ENCODE measurements at regions not wholly inside any gene's neighbourhood (a gene's known extent, or its start where the extent isn't known, plus 50 kb on each side); places are given as distances from the start of the nearest gene placed in this dataset.
A peak's percentile ranks its signal among the peaks of the same experiment; 100 is the strongest.
"Not testable (repeated sequence)": the region's sequence is repeated elsewhere in the genome, so short reads cannot be mapped to it uniquely, and the experiment has no call there.

DNA sequence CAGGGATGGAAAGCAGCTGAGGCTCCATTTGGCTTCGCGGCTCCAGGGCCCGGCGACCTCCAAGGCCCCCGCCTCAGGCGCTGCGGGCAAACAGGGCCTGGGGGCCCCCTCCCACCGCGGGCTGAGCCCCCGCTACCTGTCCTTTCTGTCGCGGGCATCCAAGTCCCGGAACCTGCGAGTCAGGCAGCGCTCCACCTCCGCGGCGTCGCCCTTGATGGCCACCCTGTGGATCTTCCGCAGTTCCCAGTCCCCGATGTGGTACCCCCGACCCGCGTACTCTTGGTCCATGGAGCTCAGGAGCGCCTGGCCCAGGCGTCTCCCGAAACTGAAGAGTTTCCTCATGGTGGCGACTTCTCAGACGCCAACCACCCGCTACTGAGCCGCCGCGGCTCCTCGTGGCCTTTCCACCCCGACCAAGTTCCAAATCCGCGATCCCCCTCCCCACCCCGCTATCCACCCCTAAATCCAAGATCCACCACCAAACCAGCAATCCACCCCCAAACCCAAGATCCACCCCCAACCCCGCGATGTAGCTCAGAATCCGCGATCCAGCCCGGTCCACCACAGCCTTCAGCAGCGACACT is 86.5 kb upstream of the CCDC180 start:
- TF ChIP-seq, protein P1, sequence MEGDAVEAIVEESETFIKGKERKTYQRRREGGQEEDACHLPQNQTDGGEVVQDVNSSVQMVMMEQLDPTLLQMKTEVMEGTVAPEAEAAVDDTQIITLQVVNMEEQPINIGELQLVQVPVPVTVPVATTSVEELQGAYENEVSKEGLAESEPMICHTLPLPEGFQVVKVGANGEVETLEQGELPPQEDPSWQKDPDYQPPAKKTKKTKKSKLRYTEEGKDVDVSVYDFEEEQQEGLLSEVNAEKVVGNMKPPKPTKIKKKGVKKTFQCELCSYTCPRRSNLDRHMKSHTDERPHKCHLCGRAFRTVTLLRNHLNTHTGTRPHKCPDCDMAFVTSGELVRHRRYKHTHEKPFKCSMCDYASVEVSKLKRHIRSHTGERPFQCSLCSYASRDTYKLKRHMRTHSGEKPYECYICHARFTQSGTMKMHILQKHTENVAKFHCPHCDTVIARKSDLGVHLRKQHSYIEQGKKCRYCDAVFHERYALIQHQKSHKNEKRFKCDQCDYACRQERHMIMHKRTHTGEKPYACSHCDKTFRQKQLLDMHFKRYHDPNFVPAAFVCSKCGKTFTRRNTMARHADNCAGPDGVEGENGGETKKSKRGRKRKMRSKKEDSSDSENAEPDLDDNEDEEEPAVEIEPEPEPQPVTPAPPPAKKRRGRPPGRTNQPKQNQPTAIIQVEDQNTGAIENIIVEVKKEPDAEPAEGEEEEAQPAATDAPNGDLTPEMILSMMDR (IDR thresholded peaks at IDR 0.05; ENCODE audit: control insufficient read depth, insufficient read depth, low read depth, low read length, missing control alignments): no peak
- no peak for DNase-seq (ENCODE audit: low read depth)
- H3K4me3 ChIP-seq (ENCODE audit: control insufficient read depth, low read depth, low read length): peak overlapping the region; percentile 16

- not testable (repeated sequence) for DNase-seq (ENCODE audit: low read depth); H3K4me3 ChIP-seq (ENCODE audit: control insufficient read depth, low read depth, low read length)
Measured at GRCh38 chr9:97220396-97220795, 87.1 kb upstream of the CCDC180 start.

DNA sequence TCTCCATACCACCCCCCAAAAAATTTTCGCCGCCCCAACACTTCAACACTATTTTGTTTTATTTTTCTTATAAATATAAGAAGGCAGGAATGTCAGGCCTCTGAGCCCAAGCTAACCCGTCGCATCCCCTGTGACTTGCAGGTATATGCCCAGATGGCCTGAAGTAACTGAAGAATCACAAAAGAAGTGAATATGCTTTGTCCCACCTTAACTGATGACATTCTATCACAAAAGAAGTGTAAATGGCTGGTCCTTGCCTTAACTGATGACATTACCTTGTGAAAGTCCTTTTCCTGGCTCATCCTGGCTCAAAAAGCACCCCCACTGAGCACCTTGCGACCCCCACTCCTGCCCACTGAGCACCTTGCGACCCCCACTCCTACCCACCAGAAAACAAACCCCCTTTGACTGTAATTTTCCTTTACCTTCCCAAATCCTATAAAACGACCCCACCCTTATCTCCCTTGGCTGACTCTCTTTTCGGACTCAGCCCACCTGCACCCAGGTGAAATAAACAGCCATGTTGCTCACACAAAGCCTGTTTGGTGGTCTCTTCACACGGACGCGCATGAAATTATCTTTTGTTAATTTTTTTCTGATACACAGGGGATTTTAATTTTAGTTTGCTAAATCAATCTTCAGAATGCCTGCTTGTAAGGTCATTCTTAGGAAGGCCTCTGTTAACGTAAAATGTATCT is 87.9 kb upstream of the CCDC180 start:
- H3K4me3 ChIP-seq (ENCODE audit: control insufficient read depth, low read depth, low read length); DNase-seq (ENCODE audit: low read depth): not testable (repeated sequence)

GRCh38 chr9:97215127-97215526 is 92.3 kb upstream of the CCDC180 start:
- DNase-seq (ENCODE audit: low read depth); H3K4me3 ChIP-seq (ENCODE audit: control insufficient read depth, low read depth, low read length): not testable (repeated sequence)

- H3K4me3 ChIP-seq (ENCODE audit: control insufficient read depth, low read depth, low read length); DNase-seq (ENCODE audit: low read depth): not testable (repeated sequence)
Measured at GRCh38 chr9:97214556-97214955, 92.9 kb upstream of the CCDC180 start.

- not testable (repeated sequence) for DNase-seq (ENCODE audit: low read depth); H3K4me3 ChIP-seq (ENCODE audit: control insufficient read depth, low read depth, low read length)
Measured at GRCh38 chr9:97199683-97200082, 107.8 kb upstream of the CCDC180 start.

DNA sequence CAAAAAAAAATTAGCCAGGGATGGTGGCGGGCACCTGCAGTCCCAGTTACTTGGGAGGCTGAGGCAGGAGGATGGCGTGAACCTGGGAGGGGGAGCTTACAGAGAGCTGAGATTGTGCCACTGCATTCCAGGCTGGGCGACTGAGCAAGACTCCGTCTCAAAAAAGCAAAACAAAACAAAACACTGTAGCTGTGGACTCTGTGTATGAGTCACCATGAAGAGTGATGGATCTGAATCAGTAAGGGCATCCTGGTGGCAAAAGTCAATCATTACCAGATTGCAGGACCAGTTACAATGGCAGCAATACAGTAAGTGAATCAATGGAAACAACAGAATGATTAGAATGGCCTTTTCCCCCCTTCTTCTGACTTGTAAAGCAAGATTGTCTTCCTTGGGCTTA is 113.7 kb upstream of the CCDC180 start:
- DNase-seq (ENCODE audit: low read depth): not testable (repeated sequence)

GRCh38 chr9:97188545-97188944 is 118.9 kb upstream of the CCDC180 start:
- TF ChIP-seq, protein P1 (IDR thresholded peaks at IDR 0.05; ENCODE audit: control insufficient read depth, insufficient read depth, low read depth, low read length, missing control alignments): no peak
- no peak overlapping the region for H3K4me3 ChIP-seq (ENCODE audit: control insufficient read depth, low read depth, low read length)
- DNase-seq (ENCODE audit: low read depth): no peak

More for the DNA sequence above, 113.7 kb upstream of the CCDC180 start:
- H3K4me3 ChIP-seq (ENCODE audit: control insufficient read depth, low read depth, low read length): not testable (repeated sequence)

GRCh38 chr9:97187706-97188105 is 119.8 kb upstream of the CCDC180 start:
- not testable (repeated sequence) for DNase-seq (ENCODE audit: low read depth); H3K4me3 ChIP-seq (ENCODE audit: control insufficient read depth, low read depth, low read length)

DNA sequence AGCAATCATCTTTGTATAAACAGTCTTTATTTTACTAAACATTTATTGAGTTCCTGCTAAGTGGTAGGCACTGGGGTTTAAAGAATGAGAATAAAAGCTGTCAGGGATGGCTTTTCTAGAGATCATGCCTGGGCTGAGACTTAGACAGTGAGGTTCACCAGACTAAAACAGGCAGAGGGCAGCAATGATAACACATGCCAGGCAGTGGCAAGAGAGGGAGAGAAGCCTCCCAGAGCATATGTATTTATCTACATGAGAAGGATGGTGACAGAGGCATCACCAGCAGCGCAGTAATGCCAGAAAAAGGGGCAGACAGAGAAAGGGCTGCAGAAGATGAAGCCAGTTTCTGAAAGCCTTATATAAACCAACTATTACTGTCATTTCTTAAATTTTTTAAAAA is 121.0 kb upstream of the CCDC180 start:
- no peak for DNase-seq (ENCODE audit: low read depth)
- TF ChIP-seq, protein P1 (IDR thresholded peaks at IDR 0.05; ENCODE audit: control insufficient read depth, insufficient read depth, low read depth, low read length, missing control alignments): no peak
- no peak overlapping the region for H3K4me3 ChIP-seq (ENCODE audit: control insufficient read depth, low read depth, low read length)

GRCh38 chr9:97182532-97182931 is 124.9 kb upstream of the CCDC180 start:
- not testable (repeated sequence) for DNase-seq (ENCODE audit: low read depth); H3K4me3 ChIP-seq (ENCODE audit: control insufficient read depth, low read depth, low read length)

All from AG09309 (cell line).